Coronary artery (tissue), 2 donors: ENCODE measurements at regions not wholly inside any gene's neighbourhood (a gene's known extent, or its start where the extent isn't known, plus 50 kb on each side); places are given as distances from the start of the nearest gene placed in this dataset.
A peak's percentile ranks its signal among the peaks of the same experiment; 100 is the strongest.
"Not testable (repeated sequence)": the region's sequence is repeated elsewhere in the genome, so short reads cannot be mapped to it uniquely, and the experiment has no call there.

Experiments used
- DNase-seq: peaks from one replicate; pipeline ENCODE4 v3.0.0-alpha.2; 2017; ENCODE audit warnings: low spot score
- H3K27ac ChIP-seq, 2 donors: fragments of 200-600 bp; sonication (generic); one replicate each; pipeline ENCODE4 v1.5.1; 2016 to 2019
- H3K4me3 ChIP-seq: fragments of 200-600 bp; sonication (generic); 2 replicates; pipeline ENCODE4 v1.5.1; 2016; ENCODE audit warnings: mild to moderate bottlenecking, moderate library complexity
- TF ChIP-seq, protein P1 (sequence below): fragments of 200-600 bp; sonication (generic); IDR thresholded peaks from one replicate; pipeline ENCODE4 v1.5.1; 2019; ENCODE audit warnings: antibody characterized with exemption

DNA sequence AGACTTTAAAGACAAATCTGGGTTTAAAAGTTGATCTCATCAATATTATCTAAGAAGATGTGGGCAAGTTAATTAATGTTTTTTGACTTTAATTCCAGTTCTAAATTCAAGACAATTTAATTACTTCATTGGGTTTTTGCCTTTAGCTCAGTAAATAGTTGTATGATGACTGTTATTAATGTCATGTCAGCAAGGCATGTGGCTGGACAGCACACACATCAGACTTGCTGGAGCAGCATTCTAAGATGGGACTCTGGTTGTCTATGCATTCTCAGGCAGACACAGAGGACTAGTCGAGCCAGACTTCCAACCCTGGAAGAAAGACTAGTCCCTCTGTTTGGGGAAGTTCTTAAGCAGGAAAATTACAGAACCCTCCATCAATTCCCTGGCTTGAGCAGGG is 180.7 kb upstream of the GK2 start:
- DNase-seq = no peak
- H3K27ac ChIP-seq = peak overlapping the region in 1 of 2 donors; percentile 3
- TF ChIP-seq, protein P1, sequence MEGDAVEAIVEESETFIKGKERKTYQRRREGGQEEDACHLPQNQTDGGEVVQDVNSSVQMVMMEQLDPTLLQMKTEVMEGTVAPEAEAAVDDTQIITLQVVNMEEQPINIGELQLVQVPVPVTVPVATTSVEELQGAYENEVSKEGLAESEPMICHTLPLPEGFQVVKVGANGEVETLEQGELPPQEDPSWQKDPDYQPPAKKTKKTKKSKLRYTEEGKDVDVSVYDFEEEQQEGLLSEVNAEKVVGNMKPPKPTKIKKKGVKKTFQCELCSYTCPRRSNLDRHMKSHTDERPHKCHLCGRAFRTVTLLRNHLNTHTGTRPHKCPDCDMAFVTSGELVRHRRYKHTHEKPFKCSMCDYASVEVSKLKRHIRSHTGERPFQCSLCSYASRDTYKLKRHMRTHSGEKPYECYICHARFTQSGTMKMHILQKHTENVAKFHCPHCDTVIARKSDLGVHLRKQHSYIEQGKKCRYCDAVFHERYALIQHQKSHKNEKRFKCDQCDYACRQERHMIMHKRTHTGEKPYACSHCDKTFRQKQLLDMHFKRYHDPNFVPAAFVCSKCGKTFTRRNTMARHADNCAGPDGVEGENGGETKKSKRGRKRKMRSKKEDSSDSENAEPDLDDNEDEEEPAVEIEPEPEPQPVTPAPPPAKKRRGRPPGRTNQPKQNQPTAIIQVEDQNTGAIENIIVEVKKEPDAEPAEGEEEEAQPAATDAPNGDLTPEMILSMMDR = no peak
- H3K4me3 ChIP-seq = no peak overlapping the region

DNA sequence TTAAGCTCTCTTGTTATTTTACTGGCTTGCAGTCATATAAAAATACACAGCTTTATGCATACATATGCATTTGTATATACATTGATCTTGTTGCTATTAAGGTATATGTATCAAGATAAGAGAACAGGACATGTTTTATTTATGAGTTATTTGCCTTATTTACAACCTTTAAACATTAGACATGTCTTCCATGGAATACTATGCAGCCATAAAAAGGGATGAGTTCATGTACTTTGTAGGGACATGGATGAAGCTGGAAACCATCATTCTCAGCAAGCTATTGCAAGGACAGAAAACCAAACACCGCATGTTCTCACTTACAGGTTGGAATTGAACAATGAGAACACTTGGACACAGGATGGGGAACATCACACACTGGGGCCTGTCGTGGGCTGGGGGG is 179.2 kb upstream of the GK2 start:
- DNase-seq, H3K27ac ChIP-seq, H3K4me3 ChIP-seq: not testable (repeated sequence)

DNA sequence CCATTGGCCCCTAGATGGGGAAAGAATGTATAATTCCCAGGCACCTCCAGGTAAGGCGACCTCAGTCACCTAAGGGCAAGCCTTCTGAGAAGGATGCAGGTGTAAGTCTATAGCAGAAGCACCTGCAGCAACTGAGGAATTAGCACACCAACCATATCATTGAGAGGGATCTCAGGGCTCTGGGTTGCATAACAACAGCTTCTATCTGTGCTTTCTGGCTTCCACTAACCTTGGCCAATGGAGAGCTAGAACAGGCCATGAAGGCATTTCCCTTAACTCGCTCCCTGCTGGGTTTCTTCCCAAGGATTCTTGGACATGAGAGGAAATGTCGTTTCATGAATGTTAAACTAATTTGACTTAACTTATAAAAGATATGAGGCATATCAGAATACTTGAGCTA is 177.8 kb upstream of the GK2 start:
- no peak for DNase-seq
- peak overlapping the region; percentile 72 to 83 for H3K27ac ChIP-seq

DNA sequence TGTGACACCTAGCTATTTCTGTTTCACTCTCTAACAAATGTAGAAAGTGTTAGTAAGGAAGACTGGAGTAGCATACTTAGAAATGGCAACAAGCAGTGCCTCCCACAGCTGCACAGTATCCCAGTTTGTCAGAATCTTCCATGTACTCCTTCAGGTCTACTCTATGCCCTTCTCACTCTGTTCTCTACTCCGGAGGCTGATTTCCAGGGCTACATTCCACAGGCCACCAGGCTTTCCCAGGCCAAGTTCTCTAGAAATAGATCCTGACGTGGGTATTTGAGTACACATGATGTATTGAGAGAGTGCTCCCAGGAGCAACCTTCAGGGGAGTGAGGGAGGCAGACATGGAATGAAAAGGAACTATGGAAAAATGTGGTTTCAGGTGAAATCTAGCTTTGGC is 177.3 kb upstream of the GK2 start:
- TF ChIP-seq, protein P1 = no peak
- H3K27ac ChIP-seq = peak overlapping the region; percentile 72 to 83
- H3K4me3 ChIP-seq = no peak overlapping the region
- no peak for DNase-seq

More for the DNA sequence above, 177.8 kb upstream of the GK2 start:
- H3K4me3 ChIP-seq = no peak overlapping the region
- TF ChIP-seq, protein P1 = no peak

DNA sequence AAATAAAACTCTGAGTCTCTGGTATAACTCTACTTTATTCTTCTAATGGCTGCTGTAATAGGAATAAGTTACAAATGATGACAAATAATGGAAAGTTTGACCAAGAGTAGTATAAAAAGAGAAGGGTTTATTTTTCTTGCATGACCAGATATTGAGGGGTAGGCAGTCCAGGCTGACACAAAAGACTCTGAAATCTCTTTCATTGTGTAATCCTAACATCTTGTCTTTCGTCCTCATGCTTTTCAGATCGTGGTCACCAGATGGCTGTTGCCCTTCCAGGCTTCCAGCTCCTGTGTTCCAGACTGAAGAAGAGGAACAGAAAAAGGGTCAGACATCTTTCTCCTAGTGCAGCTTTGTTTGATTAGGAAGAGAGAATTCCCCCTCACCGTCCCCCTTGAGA is 176.9 kb upstream of the GK2 start:
- H3K27ac ChIP-seq = peak overlapping the region; percentile 72 to 83
- H3K4me3 ChIP-seq = no peak overlapping the region
- TF ChIP-seq, protein P1 = no peak
- no peak for DNase-seq

DNA sequence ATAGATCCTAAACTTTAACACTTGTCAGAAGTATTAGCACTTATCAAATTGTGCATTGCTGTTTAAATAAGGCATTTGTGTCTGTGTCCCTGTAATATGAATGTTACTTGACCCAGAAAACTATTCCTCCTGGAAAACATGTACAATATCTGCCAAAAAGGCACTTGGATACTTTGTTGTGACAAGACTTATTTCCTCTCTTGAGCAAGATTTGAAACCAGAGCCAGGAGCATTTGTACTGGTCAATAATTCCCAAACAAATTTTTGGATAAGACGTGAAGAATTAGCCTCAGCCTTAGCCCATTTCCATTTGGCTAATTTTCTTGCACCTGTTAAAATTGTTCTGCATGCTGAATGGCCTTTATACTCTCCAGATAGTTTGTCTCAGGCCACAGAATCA is 176.3 kb upstream of the GK2 start:
- Histone ChIP-seq H3K27ac (peak overlapping the region; percentile 72 to 83), H3K4me3 (no peak overlapping the region)
- TF ChIP-seq, protein P1 = no peak
- no peak for DNase-seq

DNA sequence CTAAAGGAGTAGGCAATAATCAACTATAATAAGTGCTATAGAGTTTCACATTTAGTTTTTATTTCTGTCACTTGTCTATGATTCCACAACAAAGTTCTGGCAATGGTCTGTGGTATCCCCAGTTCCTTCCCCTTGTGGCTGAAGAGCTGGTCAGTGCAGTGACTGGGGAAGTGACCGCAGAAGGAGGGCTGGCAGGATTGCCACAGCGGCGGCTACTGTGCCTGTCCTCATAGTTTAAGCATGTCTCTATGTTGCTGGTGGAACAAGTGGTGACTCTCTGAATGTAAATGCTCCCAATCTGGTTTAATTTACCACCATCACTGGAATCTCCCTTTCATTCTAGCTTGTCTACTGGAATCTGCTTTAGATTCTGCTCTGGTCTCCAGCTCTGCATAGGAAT is 170.6 kb upstream of the GK2 start:
- no peak for DNase-seq
- TF ChIP-seq, protein P1 = no peak
- no peak overlapping the region for H3K27ac ChIP-seq
- no peak overlapping the region for H3K4me3 ChIP-seq

DNA sequence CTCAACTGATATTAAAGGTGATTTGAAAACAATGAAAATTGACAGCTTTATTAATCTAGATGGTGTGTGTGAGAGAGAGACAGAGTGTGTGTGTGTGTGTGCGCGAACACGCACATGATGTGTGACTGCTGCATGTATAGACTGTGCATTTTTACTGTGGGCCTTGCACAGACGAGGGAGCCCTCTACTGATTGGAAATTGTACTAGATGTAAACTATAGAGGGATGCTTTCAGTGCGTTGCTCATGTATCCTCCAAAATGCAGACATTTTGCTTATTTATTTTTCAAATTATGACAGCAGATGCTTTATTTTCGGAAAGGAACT is 168.4 kb upstream of the GK2 start:
- TF ChIP-seq, protein P1 = peak; percentile 23
- Histone ChIP-seq H3K4me3 (peak overlapping the region; percentile 14), H3K27ac (peak overlapping the region; percentile 46 to 75)
- no peak for DNase-seq
